GM13976 (cell line): ENCODE measurements at regions not wholly inside any gene's neighbourhood (a gene's known extent, or its start where the extent isn't known, plus 50 kb on each side); places are given as distances from the start of the nearest gene placed in this dataset.

ENCODE experiments used
- DNase-seq: peaks from one replicate; pipeline ENCODE4 v3.0.0; 2012; ENCODE audit warnings: low spot score
- in situ Hi-C: fragments of 300-500 bp; cut with MboI; formaldehyde crosslinking; loops from one replicate; pipeline ENCODE4 v1.12.0; 2022; ENCODE audit warnings: low sequenced_read_pairs, mixed read lengths, inconsistent platforms; ENCODE audit not compliant: unreplicated experiment
- TF ChIP-seq, protein P1 (sequence below): IDR thresholded peaks from 2 replicates; pipeline ENCODE4 v1.5.1; 2012; ENCODE audit warnings: borderline replicate concordance, mild to moderate bottlenecking; ENCODE audit not compliant: insufficient read depth; ENCODE audit errors: extremely low read depth, missing control alignments, control extremely low read depth

DNA sequence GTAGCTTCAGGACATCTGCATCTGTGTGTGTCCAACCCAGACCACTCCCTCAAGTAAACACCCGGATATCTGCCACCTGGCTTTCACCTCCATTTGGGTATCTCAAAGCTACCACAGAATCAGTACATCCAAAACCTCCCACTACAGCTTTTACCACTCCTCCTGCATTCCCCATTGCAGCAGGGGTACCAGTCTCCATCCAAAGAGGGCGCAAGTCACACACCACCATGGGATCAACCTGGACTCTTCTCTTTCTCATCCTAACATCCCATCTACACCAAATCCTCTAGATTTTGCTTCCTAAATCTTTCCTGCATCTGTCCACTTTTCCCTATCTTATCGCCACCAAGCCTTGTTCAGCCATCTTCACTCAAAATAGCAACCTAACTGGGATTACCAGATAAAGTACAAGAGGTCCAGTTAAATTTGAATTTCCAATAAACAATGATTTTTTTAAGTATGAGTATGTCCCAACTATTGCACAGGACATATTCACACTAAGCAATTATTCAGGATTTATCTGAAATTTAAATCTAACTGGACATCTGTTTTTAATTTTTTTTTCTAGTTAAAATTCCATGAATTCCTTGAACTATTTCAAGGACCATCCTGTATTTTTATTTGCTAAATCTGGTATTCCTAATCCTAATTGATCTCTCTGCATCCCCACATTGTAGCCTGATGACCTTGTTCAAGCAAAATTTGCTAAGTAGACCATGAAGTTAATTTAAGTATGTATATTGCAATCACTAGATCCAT is 164.3 kb upstream of the MLN start:
- in situ Hi-C loops: no loop called here
- TF ChIP-seq, protein P1, sequence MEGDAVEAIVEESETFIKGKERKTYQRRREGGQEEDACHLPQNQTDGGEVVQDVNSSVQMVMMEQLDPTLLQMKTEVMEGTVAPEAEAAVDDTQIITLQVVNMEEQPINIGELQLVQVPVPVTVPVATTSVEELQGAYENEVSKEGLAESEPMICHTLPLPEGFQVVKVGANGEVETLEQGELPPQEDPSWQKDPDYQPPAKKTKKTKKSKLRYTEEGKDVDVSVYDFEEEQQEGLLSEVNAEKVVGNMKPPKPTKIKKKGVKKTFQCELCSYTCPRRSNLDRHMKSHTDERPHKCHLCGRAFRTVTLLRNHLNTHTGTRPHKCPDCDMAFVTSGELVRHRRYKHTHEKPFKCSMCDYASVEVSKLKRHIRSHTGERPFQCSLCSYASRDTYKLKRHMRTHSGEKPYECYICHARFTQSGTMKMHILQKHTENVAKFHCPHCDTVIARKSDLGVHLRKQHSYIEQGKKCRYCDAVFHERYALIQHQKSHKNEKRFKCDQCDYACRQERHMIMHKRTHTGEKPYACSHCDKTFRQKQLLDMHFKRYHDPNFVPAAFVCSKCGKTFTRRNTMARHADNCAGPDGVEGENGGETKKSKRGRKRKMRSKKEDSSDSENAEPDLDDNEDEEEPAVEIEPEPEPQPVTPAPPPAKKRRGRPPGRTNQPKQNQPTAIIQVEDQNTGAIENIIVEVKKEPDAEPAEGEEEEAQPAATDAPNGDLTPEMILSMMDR: no peak
- DNase-seq: no peak

DNA sequence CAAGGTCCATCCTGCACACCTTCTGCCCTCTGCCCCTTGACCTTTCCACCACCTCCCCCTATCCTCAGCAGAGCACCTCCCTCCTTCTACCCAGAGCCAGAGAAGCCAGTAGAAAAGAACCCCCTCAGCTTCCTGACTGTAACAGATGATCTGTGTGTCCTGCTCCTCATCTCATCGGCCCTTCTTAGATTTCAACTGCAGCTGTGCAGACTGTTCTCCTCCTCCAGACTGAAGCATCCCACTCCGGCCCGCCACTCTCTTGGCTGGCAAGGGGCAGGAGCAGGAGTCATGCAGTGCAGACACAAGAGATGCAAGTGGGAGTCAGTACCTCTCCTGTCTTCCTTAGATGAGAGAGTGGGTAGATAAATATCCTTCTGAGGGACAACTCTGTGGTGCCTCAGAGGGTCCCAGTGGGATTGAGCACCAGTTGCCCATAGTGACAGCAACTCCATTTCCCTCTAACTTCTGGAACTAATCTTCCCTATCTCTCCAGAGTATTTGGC is 163.5 kb upstream of the MLN start:
- in situ Hi-C loops: no loop called here

DNA sequence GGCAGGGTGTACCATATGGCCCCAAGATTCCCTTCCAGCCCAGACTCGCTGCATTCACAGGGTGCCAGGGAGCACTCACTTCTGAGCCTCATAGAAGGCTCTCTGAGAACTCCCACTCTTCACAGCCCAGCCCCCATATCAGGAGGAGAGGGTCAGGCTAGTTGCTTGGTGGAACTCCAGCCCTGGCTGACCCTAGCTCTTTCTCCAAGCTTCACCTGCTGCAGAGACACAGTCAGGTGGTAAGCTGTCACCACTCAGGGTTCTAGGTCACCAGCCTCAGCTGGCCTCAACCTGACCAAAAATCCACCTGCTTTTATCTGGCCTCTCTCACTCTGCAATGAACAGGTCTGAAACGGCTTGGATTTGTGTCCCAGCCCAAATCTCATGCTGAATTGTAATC is 162.7 kb upstream of the MLN start:
- DNase-seq: no peak
- in situ Hi-C loops: no loop called here
- TF ChIP-seq, protein P1: no peak

More for the DNA sequence above, 163.5 kb upstream of the MLN start:
- TF ChIP-seq, protein P1: no peak
- DNase-seq: no peak

DNA sequence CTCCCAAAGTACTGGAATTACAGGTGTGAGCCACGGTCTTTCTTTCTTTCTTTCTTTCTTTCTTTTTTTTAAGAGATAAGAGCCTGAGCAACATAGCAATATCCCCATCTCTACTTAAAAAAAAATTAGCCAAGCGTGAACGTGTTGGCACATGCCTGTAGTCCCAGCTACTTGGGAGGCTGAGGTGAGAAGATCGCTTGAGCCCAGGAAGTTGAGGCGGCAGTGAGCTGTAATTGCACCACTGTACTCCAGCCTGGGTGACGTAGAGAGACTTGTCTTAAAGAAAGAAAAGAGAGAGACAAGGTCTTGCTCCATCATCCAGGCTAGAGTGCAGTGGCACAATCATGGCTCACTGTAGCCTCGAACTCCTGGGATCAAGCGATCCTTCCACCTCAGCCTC is 162.0 kb upstream of the MLN start:
- in situ Hi-C loops: no loop called here
- no peak for DNase-seq

DNA sequence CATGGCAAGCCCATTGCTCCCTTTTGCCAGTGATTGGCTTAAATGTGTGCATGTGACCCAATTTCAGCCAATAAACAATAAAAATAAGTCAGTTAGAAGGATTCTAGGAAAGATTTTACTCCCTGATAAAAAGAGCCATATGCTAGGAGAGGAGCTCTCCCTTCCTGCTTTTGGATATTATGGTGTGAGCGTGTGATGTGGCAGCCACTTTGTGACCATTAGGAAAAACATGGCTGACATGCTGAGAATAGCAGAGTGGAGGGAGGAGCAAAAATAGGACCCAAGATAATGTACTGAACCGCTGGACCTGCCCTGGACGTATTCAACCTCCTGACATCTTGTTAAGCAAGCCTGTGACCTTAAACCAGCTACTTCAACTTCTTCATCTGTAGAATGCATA is 160.6 kb upstream of the MLN start:
- TF ChIP-seq, protein P1: no peak
- no peak for DNase-seq
- in situ Hi-C loops: no loop called here

More for the DNA sequence above, 162.0 kb upstream of the MLN start:
- TF ChIP-seq, protein P1: no peak

DNA sequence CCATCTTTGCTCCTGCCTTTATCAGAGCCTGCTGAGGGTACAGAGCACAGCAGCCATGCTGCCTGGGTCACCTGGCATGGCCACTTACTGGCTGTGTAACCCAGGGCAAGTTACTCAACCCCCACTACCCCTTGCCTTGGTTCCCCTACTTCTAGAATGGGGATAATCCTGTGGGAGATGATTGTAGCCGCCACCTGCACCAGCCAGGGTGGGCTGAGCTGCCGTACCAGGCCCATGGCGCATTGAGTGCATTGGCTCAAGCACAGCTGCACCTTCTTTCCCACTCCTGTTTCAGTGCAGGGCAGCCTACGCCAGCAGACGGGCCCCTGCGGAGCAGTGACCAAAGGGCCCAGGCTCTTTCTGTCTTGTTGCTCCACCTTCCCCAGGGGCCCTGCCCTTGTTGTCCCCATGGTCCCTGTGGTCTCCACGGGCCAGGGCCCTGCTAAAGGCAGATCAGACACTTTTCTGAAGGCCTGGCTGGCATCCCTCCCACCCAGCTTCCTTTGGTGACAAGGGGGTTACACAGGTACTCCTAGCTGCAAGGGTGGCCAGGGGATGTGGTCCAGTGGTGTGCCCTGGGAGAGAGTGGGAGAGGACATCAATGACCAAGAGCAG is 159.4 kb upstream of the MLN start:
- in situ Hi-C loops: no loop called here
- DNase-seq: no peak
- TF ChIP-seq, protein P1: no peak
